Type B pancreatic cell (in vitro differentiated cells): ENCODE measurements at regions not wholly inside any gene's neighbourhood (a gene's known extent, or its start where the extent isn't known, plus 50 kb on each side); places are given as distances from the start of the nearest gene placed in this dataset.

Experiments used
- DNase-seq: peaks from one replicate; pipeline ENCODE4 v3.0.0; 2021; ENCODE audit warnings: mixed read lengths; ENCODE audit not compliant: unreplicated experiment; ENCODE audit errors: extremely low spot score
- H3K27ac Mint-ChIP-seq: 2 replicates; pipeline ENCODE4 v1.8.0; 2021; ENCODE audit warnings: mild to moderate bottlenecking, mixed read lengths
- H3K27me3 Mint-ChIP-seq: 2 replicates; pipeline ENCODE4 v1.8.0; 2021; ENCODE audit warnings: mixed read lengths
- H3K36me3 Mint-ChIP-seq: 2 replicates; pipeline ENCODE4 v1.8.0; 2021; ENCODE audit warnings: mixed read lengths
- H3K4me1 Mint-ChIP-seq: one replicate; pipeline ENCODE4 v1.8.0; 2021; ENCODE audit warnings: mixed read lengths; ENCODE audit not compliant: unreplicated experiment
- H3K4me3 Mint-ChIP-seq: 2 replicates; pipeline ENCODE4 v1.8.0; 2021; ENCODE audit warnings: mild to moderate bottlenecking, mixed read lengths
- H3K9me3 Mint-ChIP-seq: 2 replicates; pipeline ENCODE4 v1.8.0; 2021; ENCODE audit warnings: mixed read lengths
- TF ChIP-seq, protein P1 (sequence below): fragments of 200-600 bp; sonication (generic); conservative IDR thresholded peaks from 2 replicates; pipeline ENCODE4 v1.5.0; 2021; ENCODE audit warnings: antibody characterized with exemption, mild to moderate bottlenecking

GRCh38 chr15:92271179-92271578, 122.5 kb upstream of the ST8SIA2 start:
- H3K27me3 Mint-ChIP-seq: peaks cover 24% of the 10 kb centered on the region
- TF ChIP-seq, protein P1, sequence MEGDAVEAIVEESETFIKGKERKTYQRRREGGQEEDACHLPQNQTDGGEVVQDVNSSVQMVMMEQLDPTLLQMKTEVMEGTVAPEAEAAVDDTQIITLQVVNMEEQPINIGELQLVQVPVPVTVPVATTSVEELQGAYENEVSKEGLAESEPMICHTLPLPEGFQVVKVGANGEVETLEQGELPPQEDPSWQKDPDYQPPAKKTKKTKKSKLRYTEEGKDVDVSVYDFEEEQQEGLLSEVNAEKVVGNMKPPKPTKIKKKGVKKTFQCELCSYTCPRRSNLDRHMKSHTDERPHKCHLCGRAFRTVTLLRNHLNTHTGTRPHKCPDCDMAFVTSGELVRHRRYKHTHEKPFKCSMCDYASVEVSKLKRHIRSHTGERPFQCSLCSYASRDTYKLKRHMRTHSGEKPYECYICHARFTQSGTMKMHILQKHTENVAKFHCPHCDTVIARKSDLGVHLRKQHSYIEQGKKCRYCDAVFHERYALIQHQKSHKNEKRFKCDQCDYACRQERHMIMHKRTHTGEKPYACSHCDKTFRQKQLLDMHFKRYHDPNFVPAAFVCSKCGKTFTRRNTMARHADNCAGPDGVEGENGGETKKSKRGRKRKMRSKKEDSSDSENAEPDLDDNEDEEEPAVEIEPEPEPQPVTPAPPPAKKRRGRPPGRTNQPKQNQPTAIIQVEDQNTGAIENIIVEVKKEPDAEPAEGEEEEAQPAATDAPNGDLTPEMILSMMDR: no peak
- DNase-seq: no peak
- H3K9me3 Mint-ChIP-seq: no peaks in the 10 kb centered on the region
- H3K36me3 Mint-ChIP-seq: no peaks in the 10 kb centered on the region
- H3K4me3 Mint-ChIP-seq: no peak overlapping the region
- H3K4me1 Mint-ChIP-seq: no peaks in the 10 kb centered on the region
- no peak overlapping the region for H3K27ac Mint-ChIP-seq

GRCh38 chr15:92272106-92272505, 121.6 kb upstream of the ST8SIA2 start:
- no peak overlapping the region for H3K27ac Mint-ChIP-seq
- TF ChIP-seq, protein P1: no peak
- H3K9me3 Mint-ChIP-seq: no peaks in the 10 kb centered on the region
- H3K4me3 Mint-ChIP-seq: no peak overlapping the region
- H3K27me3 Mint-ChIP-seq: peaks cover 25% of the 10 kb centered on the region
- no peak for DNase-seq
- no peaks in the 10 kb centered on the region for H3K36me3 Mint-ChIP-seq
- H3K4me1 Mint-ChIP-seq: no peaks in the 10 kb centered on the region

GRCh38 chr15:92273286-92273685, 120.4 kb upstream of the ST8SIA2 start:
- H3K4me3 Mint-ChIP-seq: no peak overlapping the region
- no peaks in the 10 kb centered on the region for H3K4me1 Mint-ChIP-seq
- TF ChIP-seq, protein P1: no peak
- H3K27ac Mint-ChIP-seq: no peak overlapping the region
- H3K9me3 Mint-ChIP-seq: no peaks in the 10 kb centered on the region
- DNase-seq: no peak
- no peaks in the 10 kb centered on the region for H3K36me3 Mint-ChIP-seq
- peaks cover 24% of the 10 kb centered on the region for H3K27me3 Mint-ChIP-seq

- Mint-ChIP-seq H3K9me3 (no peaks in the 10 kb centered on the region), H3K27me3 (peaks cover 25% of the 10 kb centered on the region), H3K4me3 (no peak overlapping the region), H3K36me3 (no peaks in the 10 kb centered on the region), H3K4me1 (no peaks in the 10 kb centered on the region), H3K27ac (no peak overlapping the region)
- TF ChIP-seq, protein P1: no peak
- DNase-seq: no peak
Measured at GRCh38 chr15:92273723-92274122, 120.0 kb upstream of the ST8SIA2 start.

- no peaks in the 10 kb centered on the region for H3K9me3 Mint-ChIP-seq
- no peaks in the 10 kb centered on the region for H3K4me1 Mint-ChIP-seq
- no peak for DNase-seq
Measured at GRCh38 chr15:92277776-92278175, 115.9 kb upstream of the ST8SIA2 start.

More at GRCh38 chr15:92277776-92278175, 115.9 kb upstream of the ST8SIA2 start:
- no peak overlapping the region for H3K4me3 Mint-ChIP-seq
- TF ChIP-seq, protein P1: peak; percentile 56
- no peak overlapping the region for H3K27ac Mint-ChIP-seq
- peaks cover 35% of the 10 kb centered on the region for H3K27me3 Mint-ChIP-seq
- H3K36me3 Mint-ChIP-seq: no peaks in the 10 kb centered on the region
